ENCODE measurements at regions not wholly inside any gene's neighbourhood (a gene's known extent, or its start where the extent isn't known, plus 50 kb on each side); places are given as distances from the start of the nearest gene placed in this dataset.

GRCh38 chr1:65613884-65614283, 178.8 kb upstream of the PDE4B start:
- TF ChIP-seq CTCF (IDR thresholded peaks at IDR 0.05) (no peak), POLR2A (IDR thresholded peaks at IDR 0.05) (no peak)

All from right lobe of liver (tissue), 4 donors.